ENCODE measurements at regions not wholly inside any gene's neighbourhood (a gene's known extent, or its start where the extent isn't known, plus 50 kb on each side); places are given as distances from the start of the nearest gene placed in this dataset.

- DNase-seq (ENCODE audit: low read depth in 2 of 2) = no peak
Observed at GRCh38 chr10:62653254-62653653, 151.3 kb upstream of the ADO start.

GRCh38 chr10:62654966-62655336, 149.6 kb upstream of the ADO start:
- DNase-seq (ENCODE audit: low read depth in 2 of 2) = no peak

GRCh38 chr10:62655337-62655994, 149.1 kb upstream of the ADO start:
- DNase-seq (ENCODE audit: low read depth in 2 of 2) = no peak

- DNase-seq (ENCODE audit: low read depth in 2 of 2) = no peak
Observed at GRCh38 chr10:62657244-62657835, 147.2 kb upstream of the ADO start.

GRCh38 chr10:62658516-62658915, 146.0 kb upstream of the ADO start:
- DNase-seq (ENCODE audit: low read depth in 2 of 2) = no peak

GRCh38 chr10:62661143-62661542, 143.4 kb upstream of the ADO start:
- no peak for DNase-seq (ENCODE audit: low read depth in 2 of 2)

GRCh38 chr10:62662486-62662885, 142.0 kb upstream of the ADO start:
- no peak for DNase-seq (ENCODE audit: low read depth in 2 of 2)

GRCh38 chr10:62665771-62666170, 138.7 kb upstream of the ADO start:
- DNase-seq (ENCODE audit: low read depth in 2 of 2) = no peak

GRCh38 chr10:62666275-62666674, 138.2 kb upstream of the ADO start:
- DNase-seq (ENCODE audit: low read depth in 2 of 2) = no peak

- no peak for DNase-seq (ENCODE audit: low read depth in 2 of 2)
Observed at GRCh38 chr10:62669341-62669740, 135.2 kb upstream of the ADO start.

GRCh38 chr10:62671104-62671503, 133.4 kb upstream of the ADO start:
- DNase-seq (ENCODE audit: low read depth in 2 of 2) = no peak

GRCh38 chr10:62681211-62681940, 123.1 kb upstream of the ADO start:
- no peak for DNase-seq (ENCODE audit: low read depth in 2 of 2)

- no peak for DNase-seq (ENCODE audit: low read depth in 2 of 2)
Observed at GRCh38 chr10:62684911-62685310, 119.6 kb upstream of the ADO start.

GRCh38 chr10:62687230-62687748, 117.2 kb upstream of the ADO start:
- DNase-seq (ENCODE audit: low read depth in 2 of 2) = peak in 1 of 2 donors; percentile 18

- DNase-seq (ENCODE audit: low read depth in 2 of 2) = no peak
Observed at GRCh38 chr10:62688971-62689700, 115.4 kb upstream of the ADO start.

GRCh38 chr10:62689712-62690111, 114.8 kb upstream of the ADO start:
- DNase-seq (ENCODE audit: low read depth in 2 of 2) = peak; percentile 25 to 64

- no peak for DNase-seq (ENCODE audit: low read depth in 2 of 2)
Observed at GRCh38 chr10:62690703-62691102, 113.8 kb upstream of the ADO start.

GRCh38 chr10:62691336-62691735, 113.2 kb upstream of the ADO start:
- no peak for DNase-seq (ENCODE audit: low read depth in 2 of 2)

- no peak for DNase-seq (ENCODE audit: low read depth in 2 of 2)
Observed at GRCh38 chr10:62692085-62692484, 112.4 kb upstream of the ADO start.

- no peak for DNase-seq (ENCODE audit: low read depth in 2 of 2)
Observed at GRCh38 chr10:62693306-62693705, 111.2 kb upstream of the ADO start.

- DNase-seq (ENCODE audit: low read depth in 2 of 2) = no peak
Observed at GRCh38 chr10:62694537-62695126, 109.9 kb upstream of the ADO start.

- no peak for DNase-seq (ENCODE audit: low read depth in 2 of 2)
Observed at GRCh38 chr10:62696798-62697197, 107.7 kb upstream of the ADO start.

All from lung microvascular endothelial cell (primary cell).